Stimulated activated CD4-positive, alpha-beta T cell treated with anti-CD3 and anti-CD28 coated beads, Interleukin-2, amount 100 ng/mL, for 24 hours (primary cell): ENCODE measurements at regions not wholly inside any gene's neighbourhood (a gene's known extent, or its start where the extent isn't known, plus 50 kb on each side); places are given as distances from the start of the nearest gene placed in this dataset.
"Not testable (repeated sequence)": the region's sequence is repeated elsewhere in the genome, so short reads cannot be mapped to it uniquely, and the experiment has no call there.

Experiments
- DNase-seq, 2 donors: peaks; one replicate each; pipeline ENCODE4 v3.0.0-alpha.2; 2020

DNA sequence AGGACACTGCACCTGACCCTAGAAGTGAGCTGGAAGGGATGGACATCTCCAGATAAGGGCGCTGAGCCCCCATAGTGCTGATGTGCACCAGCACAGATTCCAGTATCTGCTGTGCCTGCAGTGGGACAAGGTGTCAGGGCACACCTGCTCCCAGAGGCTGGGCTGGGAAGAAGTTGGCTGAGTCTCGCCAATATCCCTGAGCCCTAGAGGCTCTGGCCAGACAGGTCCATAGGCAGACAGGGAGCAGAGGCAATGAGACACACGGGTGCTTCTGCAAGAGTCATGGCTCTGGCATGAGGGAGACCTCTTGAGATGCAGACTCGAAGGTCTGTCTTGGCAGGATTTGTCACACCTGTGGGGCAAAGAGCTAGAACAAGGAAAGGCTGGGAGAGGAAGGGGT, 1321.5 kb downstream of the UQCRFS1 start:
- no peak for DNase-seq

DNA sequence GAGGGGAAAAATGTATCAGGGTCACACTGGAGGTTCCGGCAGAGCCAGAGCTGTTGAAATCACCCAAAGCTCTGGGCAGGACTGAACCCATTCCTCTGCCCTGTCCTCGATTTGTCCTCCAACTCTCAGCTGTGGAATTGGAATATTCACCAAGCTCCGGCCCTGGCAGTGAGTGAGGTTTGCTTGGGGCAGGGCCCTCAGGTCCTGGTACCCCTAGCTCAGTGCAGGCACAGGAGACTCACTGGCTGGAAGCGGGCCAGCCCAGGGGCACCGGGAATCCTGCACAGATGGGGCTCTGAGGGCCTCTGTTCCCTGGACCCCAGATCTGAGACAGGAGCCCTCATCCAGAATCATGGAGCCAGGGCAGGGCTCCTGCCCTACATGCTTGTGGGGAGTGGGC, 1322.3 kb downstream of the UQCRFS1 start:
- DNase-seq, result no peak

DNA sequence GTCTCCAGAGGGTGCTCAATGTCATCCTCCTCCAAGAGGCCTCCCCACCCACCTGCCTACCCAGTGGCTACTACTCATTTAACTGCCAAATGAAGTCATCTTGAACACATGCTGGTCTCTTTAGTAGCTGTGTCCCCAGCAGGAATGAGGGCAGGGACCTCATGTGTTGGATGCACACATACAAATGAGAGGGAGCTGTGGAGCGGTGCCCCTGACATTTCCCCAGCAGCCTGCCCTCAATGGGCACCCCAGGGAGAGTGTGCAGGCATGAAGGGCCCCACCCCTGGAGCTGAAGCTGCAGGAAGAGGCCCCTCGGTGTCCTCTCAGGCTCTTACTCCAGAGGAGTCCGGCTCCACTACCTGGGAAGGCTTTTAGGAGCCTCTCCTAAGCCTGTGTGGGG, 1322.7 kb downstream of the UQCRFS1 start:
- DNase-seq, result no peak

DNA sequence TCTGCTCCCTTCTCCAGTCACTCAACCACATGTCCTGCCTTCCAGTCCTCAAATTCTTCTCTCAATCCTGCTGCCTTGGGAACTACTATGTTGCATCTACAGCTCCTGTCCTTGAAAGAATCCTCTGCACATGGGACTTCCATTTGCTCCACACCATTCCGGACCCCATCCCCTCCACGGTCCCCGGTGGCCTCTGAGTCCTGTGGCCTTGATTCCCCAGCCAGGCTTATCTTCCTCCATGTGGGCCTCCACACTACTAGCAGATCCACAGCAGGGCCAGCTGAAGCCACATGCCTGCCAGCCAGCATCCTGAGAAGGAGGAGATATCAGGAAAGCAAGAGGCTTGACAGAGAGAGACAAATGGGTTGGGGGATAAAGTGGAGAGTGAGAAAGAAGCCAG, 1323.8 kb downstream of the UQCRFS1 start:
- DNase-seq, result no peak

DNA sequence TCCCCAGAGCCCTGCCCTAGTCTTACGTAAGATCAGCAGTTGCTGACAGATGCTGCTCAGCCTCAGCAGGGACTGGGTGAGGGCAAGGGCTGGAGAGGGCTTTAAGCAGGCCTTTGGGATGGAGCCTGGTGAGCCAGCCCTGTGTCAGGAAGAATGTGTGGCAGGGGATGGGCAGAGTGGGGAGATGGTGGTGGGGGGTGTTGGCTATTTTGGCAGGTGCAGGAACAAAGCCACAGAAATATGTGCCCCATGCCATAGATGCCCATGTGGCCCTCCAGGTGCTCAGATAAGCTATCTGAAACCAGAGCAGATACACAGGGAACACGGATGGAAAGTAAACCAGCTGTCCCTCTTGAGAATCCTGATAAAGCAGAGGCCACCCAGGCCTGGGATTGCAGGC, 1325.0 kb downstream of the UQCRFS1 start:
- DNase-seq, result no peak

DNA sequence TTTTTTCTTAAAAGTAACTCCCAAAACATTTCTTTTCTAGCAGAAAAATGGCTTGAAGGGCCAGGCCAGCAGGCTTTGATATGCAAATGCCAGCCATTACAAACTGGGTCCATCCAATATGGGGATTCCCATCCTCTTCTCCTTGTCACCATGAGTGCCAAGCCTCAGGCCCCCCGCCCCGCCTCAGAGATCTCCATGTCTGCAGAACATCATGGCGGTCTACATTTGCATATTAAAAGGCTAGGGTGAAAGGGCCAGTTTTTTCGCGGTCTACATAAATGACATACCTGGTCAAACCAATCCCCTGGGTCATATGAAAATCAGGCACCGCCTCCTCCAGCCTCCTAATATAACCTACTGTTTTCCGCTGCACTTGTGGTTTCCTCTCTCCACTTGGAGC, 1327.6 kb downstream of the UQCRFS1 start:
- no peak for DNase-seq

DNA sequence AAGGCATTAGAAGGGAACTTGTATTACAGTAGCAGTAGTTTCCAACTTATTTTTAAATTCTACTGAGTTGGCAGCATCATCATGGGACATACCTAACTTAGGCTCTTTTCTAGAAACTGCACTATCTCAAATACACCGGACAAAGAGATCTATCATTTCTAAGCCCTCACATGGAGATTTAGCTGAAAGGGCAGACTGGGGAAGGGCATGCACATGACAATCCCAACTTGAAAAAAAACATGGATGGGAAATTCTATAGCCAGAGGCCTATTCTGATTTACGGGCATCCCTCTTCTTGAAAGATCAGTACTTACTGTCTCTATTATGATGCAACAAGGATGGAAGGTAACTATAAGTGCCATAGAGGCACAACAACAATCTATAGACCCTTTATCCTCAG, 1328.6 kb downstream of the UQCRFS1 start:
- no peak for DNase-seq

DNA sequence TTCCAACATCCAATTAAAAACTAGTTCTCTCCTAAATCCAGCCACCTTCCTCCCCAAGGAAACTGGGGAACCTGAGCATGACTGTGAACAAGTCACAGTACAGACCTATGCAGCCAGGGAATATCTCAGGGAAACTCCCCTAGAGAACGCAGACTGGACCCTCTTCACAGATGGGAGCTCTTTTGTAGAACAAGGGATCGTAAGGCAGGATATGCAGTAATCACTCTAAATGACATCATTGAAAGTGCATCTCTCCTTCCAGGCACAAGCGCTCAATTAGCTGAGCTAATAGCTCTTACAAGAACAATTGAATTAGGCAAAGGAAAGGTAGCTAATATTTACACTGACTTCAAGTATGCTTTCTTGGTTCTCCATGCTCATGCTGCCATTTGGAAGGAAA, 1331.7 kb downstream of the UQCRFS1 start:
- DNase-seq, result no peak

DNA sequence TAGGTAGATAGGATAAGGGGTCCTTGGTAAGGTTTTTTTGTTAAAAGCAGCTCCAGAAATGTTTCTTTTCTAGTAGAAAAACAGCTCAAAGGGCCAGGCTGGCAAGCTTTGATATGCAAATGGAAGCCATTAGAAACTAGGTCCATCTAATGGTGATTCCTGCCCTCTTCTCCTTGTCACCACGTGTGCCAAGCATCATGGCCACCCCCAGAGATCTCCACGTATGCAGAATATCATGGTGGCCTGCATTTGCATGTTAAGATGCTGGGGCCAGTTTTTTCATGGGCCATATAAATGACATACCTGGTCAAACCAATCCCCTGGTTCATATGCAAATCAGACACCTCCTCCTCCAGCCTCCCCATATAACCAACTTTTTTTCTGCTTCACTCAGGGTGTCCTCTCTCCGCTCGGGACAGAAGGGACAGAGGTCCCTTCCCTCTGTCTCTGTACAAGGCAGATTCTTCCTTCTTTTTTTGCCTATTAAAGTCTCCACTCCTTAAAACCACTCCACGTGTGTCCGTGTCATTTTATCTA, 1335.9 kb downstream of the UQCRFS1 start:
- no peak for DNase-seq

DNA sequence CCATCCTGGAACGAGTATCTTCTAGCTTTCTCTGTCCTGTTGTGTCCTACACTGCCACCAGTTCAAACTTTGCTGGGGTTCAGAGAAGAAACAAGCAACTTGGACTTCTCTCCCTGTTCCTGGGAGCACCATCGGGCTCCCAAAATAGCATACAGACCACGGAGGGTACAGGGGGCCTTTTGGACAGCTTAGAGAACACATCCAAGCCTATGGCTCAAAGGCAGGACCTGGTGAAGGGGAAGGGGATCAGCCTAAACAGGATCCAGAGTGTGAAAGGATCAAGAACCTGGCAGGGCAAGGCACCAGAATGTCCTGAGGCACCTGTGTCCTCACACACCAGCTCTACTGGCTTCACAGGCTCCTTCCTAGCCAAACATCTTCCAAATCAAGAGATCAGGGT, 1336.5 kb downstream of the UQCRFS1 start:
- DNase-seq, result no peak

DNA sequence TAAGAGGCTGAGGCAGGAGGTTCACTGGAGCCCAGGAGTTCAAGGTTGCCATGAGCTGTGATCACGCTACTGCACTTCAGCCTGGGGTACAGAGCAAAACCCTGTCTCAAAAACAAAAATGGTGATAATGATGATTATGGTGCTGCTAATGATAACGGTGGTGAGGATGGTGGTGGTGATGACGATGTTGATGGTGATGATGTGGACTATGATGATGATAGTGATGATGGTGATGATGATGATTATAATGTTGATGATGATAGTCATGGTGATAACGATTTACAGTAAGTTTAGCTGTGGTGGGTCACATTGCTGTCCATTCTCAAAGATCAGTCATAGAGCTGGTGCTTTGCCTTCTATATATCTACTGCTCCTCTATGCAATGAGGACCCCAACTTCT, 1340.6 kb downstream of the UQCRFS1 start:
- no peak for DNase-seq

DNA sequence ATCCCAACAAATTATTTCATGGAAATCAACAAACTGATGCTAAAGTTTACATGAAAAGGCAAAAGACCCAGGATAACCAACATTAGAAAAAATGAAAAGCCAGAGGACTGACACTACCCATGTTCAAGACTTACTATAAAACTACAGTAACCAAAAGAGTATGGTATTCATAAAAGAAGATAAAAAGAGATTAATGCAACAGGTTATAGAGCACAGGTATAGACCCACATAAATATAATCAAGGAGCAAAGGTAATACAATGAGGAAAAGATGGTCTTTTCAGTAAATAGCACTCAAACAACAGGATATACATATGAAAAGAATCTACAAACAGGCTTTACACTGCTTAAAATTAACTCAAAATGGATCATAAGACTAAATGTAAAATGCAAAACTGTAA, 1342.7 kb downstream of the UQCRFS1 start:
- no peak for DNase-seq

DNA sequence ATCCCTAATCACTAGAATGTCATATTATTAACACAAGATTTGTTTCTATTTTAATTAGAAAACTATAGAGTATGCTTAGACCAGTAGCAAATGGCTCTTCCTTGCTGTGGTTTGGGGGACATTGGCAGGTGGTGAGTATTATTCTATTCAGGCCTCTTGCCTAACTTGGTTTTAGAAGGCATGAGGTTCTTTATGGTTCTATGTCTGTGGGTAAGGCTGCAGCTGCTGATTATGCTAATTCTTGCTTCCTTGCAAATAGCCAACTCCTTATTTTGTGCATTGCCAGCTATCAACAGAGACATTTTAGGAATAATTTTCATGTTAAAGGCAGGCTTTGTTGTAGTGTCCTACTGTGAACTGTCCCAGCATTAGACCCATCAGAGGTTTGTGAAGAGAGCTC, 1344.9 kb downstream of the UQCRFS1 start:
- DNase-seq, result no peak

DNA sequence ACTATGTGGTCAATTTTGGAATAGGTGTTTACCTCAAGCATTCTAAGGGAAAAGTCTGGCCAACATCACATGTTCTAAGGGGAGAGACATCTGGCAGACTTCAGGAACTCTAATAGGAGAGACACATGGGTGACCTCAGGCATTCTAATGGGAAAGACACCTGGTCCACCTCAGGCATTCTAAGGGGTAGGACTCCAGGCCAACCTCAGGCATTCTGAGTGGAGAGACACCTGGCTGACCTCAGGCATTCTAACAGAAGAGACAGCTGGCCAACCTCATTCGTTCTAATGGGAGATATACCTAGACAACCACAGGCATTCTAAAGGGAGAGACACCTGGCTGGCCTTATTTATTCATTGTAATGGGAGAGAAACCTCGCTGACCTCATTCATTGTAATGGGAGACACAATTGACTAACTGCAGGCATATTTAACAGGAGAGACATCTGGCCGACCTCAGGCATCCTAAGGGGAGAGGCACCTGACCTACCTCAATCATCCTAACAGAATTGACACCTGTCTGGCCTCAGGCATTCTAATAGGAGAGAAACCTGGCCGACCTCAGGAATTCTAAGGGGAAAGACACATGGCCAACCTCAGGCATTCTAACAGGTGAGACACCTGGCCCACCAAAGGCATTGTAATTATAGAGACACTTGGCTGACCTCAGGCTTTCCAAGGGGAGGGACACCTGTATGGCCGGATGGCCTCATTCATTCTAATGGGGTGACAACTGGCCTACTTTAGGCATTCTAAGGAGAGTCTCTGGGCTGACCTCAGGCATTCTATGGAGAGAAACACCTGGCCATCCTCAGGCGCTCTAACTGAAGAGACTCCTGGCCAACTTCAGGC, 1346.8 kb downstream of the UQCRFS1 start:
- no peak for DNase-seq

DNA sequence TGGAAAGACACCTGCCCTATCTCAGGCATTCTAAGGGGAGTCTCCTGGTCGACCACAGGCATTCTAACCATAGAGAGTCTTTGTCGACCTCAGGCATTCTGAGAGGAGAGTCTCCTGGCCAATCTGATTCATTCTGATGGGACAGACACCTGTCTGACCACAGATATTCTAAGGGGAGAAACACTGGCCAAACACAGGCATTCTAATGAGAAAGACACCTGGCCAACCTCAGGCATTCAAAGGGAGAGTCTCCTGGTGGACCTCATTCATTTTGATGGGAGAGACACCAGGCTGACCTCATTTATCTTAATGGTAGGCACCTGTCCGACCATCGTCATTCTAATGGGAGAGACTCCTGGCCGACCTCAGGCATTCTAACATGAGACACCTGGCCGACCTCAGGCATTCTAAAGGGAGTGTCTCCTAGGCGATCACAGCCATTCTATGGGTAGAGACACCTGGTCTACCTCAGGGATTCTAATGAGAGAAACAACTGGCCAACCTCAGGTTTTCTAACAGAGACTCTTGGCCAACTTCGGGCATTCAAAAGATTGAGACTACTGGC, 1351.5 kb downstream of the UQCRFS1 start:
- no peak for DNase-seq

DNA sequence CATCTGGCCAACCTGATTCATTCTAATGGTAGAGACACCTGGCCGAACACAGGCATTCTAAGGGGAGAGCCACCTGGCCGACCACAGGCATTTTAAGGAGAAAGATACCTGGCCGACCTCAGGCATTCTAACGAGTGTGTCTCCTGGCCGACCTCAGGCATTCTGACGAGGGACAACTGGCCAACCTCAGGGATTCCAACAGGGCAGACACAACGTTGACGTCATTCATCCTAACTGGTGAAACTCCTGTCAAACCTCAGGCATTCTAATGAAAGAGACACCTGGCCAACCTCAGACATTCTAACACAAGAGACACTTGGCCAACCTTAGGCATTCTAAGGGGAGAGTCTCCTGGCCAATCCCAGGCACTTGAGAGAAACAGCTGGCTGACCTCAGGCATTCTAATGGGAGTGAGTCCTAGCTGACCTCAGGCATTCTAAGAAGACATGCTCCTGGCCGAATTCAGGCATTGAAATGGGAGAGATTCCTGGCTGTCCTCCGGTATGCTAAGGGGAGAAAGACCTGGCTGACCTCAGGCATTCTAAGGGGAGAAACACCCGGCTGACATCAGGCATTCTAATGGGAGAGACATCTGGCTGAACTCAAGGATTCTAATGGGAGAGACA, 1352.5 kb downstream of the UQCRFS1 start:
- DNase-seq, result no peak

DNA sequence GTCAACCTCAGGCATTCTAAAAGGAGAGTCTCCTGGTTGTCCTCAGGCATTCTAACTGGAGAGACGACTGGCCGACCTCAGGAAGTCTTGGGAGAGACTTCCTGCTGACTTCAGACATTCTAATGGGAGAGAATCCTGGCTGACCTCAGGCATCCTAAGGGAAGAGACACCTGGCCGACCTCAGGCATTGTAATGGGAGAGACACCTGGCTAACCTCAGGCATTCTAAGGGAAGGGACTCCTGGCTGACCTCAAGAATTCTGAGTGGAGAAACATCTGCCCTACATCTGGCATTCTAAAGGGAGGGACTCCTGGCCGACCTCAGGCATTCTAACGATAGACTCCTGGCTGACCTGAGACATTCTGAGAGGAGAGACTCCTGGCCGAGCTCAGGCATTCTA, 1353.3 kb downstream of the UQCRFS1 start:
- no peak for DNase-seq

DNA sequence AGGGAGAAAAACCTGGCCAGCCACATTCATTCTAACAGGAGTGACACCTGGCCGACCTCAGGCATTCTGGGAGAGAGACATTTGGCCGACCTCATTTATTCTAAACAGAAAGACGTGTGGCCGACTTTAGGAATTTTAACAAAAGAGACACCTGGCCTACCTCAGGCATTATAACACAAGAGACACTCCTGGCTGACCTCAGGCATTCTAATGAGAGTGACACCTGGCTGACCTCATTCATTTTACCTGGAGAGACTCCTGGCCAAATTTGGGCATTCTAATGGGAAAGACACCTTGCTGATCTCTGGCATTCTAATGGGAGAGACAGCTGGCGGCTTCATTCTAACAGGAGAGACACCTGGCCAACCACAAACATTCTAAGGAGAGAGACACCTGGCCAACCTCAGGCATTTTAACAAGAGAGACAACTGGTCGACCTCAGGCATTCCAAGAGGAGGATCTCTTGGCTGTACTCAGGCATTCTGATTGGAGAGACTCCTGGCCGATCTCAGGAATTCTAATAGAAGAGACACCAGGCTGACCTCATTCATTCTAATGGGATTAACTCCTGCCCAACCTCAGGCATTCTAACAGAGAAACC, 1353.9 kb downstream of the UQCRFS1 start:
- DNase-seq, result no peak

DNA sequence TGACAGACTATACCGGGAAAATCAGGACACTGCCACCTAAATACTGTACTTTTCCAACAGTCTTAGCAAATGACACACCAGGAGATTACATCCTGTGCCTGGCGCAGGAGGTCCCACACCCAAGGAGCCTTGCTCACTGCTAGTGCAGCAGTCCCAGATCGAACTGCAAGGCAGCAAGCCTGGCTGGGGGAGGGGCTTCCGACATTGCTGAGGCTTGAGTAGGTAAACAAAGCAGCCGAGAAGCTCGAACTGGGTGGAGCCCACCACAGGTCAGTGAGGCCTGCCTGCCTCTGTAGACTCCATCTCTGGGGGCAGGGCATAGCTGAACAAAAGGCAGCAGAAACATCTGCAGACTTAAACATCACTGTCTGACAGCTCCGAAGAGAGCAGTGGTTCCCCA, 1360.0 kb downstream of the UQCRFS1 start:
- not testable (repeated sequence) for DNase-seq

DNA sequence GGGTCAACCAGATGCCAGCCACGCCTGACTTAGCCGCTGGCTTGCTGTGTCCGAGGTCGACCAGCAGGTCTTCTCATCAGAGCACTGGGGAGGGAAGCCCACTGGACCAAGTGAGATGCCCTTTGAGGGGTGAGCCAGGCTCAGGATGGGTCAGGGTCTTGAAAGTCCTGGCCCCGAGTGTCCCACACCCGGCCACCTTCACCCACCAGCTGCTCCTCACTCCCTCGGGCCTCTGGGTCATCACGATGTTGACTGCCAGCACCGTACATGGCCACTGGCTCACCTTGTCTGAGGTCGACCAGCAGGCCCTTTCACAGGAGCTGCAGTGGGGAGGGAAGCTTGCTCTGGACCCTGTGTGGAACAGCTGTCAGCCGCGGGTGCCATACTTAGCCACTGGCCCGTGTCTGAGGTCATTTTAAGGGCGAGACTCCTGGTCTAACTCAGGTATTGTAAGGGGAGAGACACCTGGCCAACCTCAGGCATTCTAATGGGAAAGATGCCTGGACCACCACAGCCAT, 1361.3 kb downstream of the UQCRFS1 start:
- DNase-seq, result no peak

DNA sequence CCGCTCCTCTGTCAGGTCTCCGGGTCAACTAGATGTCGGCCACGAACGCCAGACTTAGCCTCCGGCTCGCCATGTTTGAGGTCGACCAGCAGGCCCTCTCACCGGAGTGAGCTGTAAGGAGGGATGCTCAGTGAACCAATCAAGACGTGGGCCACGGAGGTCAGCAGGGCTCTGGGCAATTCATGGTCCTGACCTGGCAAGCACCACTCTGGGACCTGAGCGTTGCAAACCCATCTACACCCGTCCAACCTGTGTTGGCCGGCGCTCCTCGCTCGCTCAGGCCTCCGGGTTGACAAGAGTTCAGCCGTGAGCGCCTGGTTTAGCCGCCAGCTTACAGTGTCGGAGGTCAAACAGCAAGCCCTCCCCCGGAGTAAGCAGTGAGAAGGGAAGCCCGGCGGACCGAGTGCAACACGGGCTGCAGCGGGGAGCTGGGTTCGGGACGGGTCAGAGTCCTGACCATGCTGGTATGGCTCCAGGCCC, 1361.9 kb downstream of the UQCRFS1 start:
- no peak for DNase-seq

DNA sequence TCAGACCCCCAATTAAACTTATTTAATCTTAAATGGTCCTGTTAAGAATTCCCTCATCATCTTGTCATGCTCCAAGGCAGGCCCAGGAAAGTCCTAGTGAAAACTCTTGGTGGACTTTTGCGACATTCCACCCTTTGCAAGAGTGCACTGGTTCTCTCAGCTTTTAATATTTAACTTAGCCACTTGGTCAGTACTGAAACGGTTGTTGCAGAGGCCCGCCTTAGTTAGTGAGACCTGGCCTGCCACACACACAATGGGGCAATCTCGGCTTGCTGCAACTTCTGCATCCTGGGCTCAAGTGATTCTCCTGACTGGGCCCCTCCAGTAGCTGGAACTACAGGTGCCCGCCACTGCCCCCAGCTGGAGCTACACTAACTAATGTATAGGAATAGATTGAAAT, 1366.0 kb downstream of the UQCRFS1 start:
- DNase-seq, result no peak

DNA sequence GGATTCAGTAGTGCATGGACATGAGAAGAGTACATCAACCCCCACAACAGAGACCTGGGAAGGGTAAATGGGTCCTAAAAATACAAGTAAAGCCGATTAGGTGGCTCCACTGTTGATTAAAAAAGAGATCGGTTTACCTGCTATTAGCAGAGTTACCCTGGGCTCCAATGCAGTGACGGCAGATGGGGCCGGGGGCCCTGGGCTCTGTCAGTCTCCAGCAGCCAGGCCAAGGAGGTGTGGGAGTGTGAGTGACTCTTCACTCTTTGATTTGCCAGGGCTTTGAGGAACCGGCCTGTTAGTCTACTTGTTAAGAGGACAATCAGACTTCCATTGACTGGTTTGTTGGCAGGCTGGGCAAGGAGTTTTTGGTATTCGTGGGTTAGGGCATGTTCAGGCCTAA, 1368.7 kb downstream of the UQCRFS1 start:
- DNase-seq, result no peak
